WERI-Rb-1 (cell line): ENCODE measurements at regions not wholly inside any gene's neighbourhood (a gene's known extent, or its start where the extent isn't known, plus 50 kb on each side); places are given as distances from the start of the nearest gene placed in this dataset.

ENCODE experiments used
- DNase-seq: peaks from one replicate; pipeline ENCODE4 v3.0.0-alpha.2; 2020
- H3K27ac ChIP-seq: fragments of 250-450 bp; sonication (Bioruptor Pico); 2 replicates; pipeline ENCODE4 v1.5.1; 2020; ENCODE audit warnings: mild to moderate bottlenecking, moderate library complexity
- H3K27me3 ChIP-seq: fragments of 250-450 bp; sonication (Bioruptor Pico); 2 replicates; pipeline ENCODE4 v1.5.1; 2021; ENCODE audit warnings: mild to moderate bottlenecking, low read depth, moderate library complexity; ENCODE audit not compliant: insufficient read depth, severe bottlenecking
- H3K36me3 ChIP-seq: fragments of 250-450 bp; sonication (Bioruptor Pico); 2 replicates; pipeline ENCODE4 v1.5.1; 2020; ENCODE audit warnings: mild to moderate bottlenecking, moderate library complexity
- H3K4me3 ChIP-seq: 2 replicates; pipeline ENCODE4 v1.5.1; 2011; ENCODE audit warnings: low read depth, mild to moderate bottlenecking, control low read depth, low read length
- H3K9me3 ChIP-seq: fragments of 250-450 bp; sonication (Bioruptor Pico); 2 replicates; pipeline ENCODE4 v1.5.1; 2021; ENCODE audit warnings: mild to moderate bottlenecking, moderate library complexity; ENCODE audit not compliant: severe bottlenecking
- CTCF ChIP-seq: IDR thresholded peaks from 2 replicates; pipeline ENCODE4 v1.5.1; 2011; ENCODE audit warnings: low read depth, mild to moderate bottlenecking, control low read depth, inconsistent platforms, low read length

DNA sequence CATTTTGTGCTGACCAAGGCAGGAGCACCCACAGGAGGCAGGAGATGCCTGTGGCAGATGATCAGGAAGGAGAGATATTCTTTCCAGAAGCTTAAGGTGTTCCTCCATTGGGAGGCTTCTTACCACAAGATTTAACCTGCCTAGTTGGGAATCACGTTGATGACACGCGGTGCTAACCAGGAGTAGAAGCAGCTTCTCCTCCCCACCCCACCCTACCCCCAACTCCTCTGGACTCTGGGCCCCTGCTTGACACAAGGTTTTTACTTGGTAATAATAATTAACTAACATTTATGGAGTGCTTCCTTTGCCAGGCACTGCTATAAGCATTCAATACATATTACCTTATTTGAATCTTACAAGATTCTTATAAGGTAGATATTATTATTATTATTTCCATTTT, 62.5 kb upstream of the PAPOLG start:
- Histone ChIP-seq H3K27me3 (no peaks in the 10 kb centered on the region), H3K9me3 (no peaks in the 10 kb centered on the region), H3K4me3 (no peak overlapping the region), H3K36me3 (no peaks in the 10 kb centered on the region), H3K27ac (no peak overlapping the region)
- DNase-seq = no peak
- no peak for TF ChIP-seq CTCF

GRCh38 chr2:60695793-60696192, 60.3 kb upstream of the PAPOLG start:
- no peak for DNase-seq
- no peaks in the 10 kb centered on the region for H3K27me3 ChIP-seq
- H3K27ac ChIP-seq = no peak overlapping the region
- no peaks in the 10 kb centered on the region for H3K9me3 ChIP-seq
- no peak overlapping the region for H3K4me3 ChIP-seq
- H3K36me3 ChIP-seq = no peaks in the 10 kb centered on the region
- no peak for TF ChIP-seq CTCF

DNA sequence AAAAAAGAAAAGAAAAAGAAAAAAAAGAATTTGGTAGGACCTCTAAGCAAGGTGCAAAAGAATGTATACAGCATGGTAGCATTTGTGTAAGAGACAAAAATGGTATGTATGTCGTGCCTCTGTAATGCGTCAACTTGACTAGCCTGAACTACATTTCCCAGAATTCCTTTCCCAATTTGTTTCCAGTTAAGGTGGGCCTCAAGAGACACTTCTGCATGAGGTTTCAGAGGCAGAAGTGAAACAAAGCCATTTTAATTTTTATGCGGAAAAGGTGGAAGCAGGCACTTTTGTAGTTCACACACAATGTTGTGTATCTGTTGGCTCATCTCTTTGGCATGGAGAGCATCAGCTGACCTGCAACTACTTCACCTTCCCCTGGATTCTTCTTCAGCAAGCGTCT, 56.5 kb upstream of the PAPOLG start:
- no peak for TF ChIP-seq CTCF
- DNase-seq = no peak

DNA sequence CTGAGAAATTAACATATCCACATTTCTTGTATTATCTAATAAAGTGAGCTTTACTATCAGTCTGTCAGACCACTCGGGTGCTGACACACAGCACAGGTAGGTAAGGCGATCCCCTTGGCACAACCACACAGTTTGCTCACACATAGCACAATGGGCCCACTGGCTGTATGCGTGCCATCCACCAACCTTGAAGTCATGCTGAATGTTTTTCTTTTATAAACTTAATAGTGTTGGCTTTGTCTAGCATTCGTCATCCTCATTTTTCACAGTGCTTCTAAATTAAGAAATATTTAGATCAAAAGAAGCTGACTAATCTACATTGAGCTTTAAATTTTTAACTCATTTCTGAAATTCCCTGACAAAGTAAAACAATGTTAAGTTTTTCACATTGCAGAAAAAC, 50.0 kb upstream of the PAPOLG start:
- H3K27ac ChIP-seq = no peak overlapping the region
- H3K9me3 ChIP-seq = no peaks in the 10 kb centered on the region
- H3K4me3 ChIP-seq = no peak overlapping the region
- DNase-seq = no peak
- H3K27me3 ChIP-seq = no peaks in the 10 kb centered on the region
- H3K36me3 ChIP-seq = no peaks in the 10 kb centered on the region
- no peak for TF ChIP-seq CTCF

More for the DNA sequence above, 56.5 kb upstream of the PAPOLG start:
- Histone ChIP-seq H3K27ac (no peak overlapping the region), H3K9me3 (no peaks in the 10 kb centered on the region), H3K27me3 (no peaks in the 10 kb centered on the region), H3K36me3 (no peaks in the 10 kb centered on the region), H3K4me3 (no peak overlapping the region)
